HepG2 (cell line): ENCODE measurements at regions not wholly inside any gene's neighbourhood (a gene's known extent, or its start where the extent isn't known, plus 50 kb on each side); places are given as distances from the start of the nearest gene placed in this dataset.

Experiments
- CTCF ChIP-seq: sonication (generic); formaldehyde crosslinking; IDR thresholded peaks from 2 replicates; pipeline ENCODE4 v1.5.0; 2020; ENCODE audit warnings: mild to moderate bottlenecking, missing genetic modification reagents, moderate library complexity
- EZH2 ChIP-seq: conservative IDR thresholded peaks from 2 replicates; pipeline ENCODE4 v1.6.1; 2012; ENCODE audit warnings: mild to moderate bottlenecking, low read depth, low read length, moderate library complexity
- GPN1 ChIP-seq: sonication (generic); formaldehyde crosslinking; IDR thresholded peaks from 2 replicates; pipeline ENCODE4 v1.5.1; 2020; ENCODE audit warnings: missing genetic modification reagents, borderline replicate concordance
- MNT ChIP-seq: fragments of 450-650 bp; IDR thresholded peaks from 2 replicates; pipeline ENCODE4 v1.6.1; 2016
- NR1H2 ChIP-seq: sonication (generic); formaldehyde crosslinking; IDR thresholded peaks from 2 replicates; pipeline ENCODE4 v1.8.1; 2022; ENCODE audit warnings: low read depth, missing genetic modification reagents, borderline replicate concordance
- NR2F1 ChIP-seq, 2 experiments: fragments of 450-650 bp in 1 of 2; formaldehyde crosslinking in 1 of 2; IDR thresholded peaks; 2 replicates each; pipeline versions ENCODE4 v1.5.0 to v1.6.1; 2016 to 2020; ENCODE audit warnings: mild to moderate bottlenecking in 1 of 2, missing compliant biosample characterization in 1 of 2, missing genetic modification reagents in 1 of 2, moderate library complexity in 1 of 2
- PAF1 ChIP-seq: IDR thresholded peaks from 2 replicates; pipeline ENCODE4 v1.6.1; 2016; ENCODE audit warnings: missing genetic modification reagents, missing compliant biosample characterization
- PATZ1 ChIP-seq: sonication (generic); formaldehyde crosslinking; IDR thresholded peaks from 2 replicates; pipeline ENCODE4 v1.4.0; 2020; ENCODE audit warnings: missing genetic modification reagents
- POLR2A ChIP-seq, 2 experiments: IDR thresholded peaks; 2 replicates each; pipeline ENCODE4 v1.6.1; 2011; ENCODE audit warnings: low read depth in 2 of 2, low read length in 2 of 2, mild to moderate bottlenecking in 1 of 2, moderate library complexity in 1 of 2; ENCODE audit not compliant: insufficient read depth in 1 of 2
- RFX5 ChIP-seq: IDR thresholded peaks from 2 replicates; pipeline ENCODE4 v1.6.1; 2011; ENCODE audit warnings: low read depth, low read length, improper control_type of control experiment
- SMAD1 ChIP-seq: sonication (generic); formaldehyde crosslinking; IDR thresholded peaks from 2 replicates; pipeline ENCODE4 v1.4.0; 2020; ENCODE audit warnings: missing genetic modification reagents, low read depth, mild to moderate bottlenecking, borderline replicate concordance
- USF2 ChIP-seq, 2 experiments: sonication (generic) in 1 of 2; formaldehyde crosslinking in 1 of 2; IDR thresholded peaks; 2 replicates each; pipeline versions ENCODE4 v1.5.1 to v1.6.1; 2011 to 2020; ENCODE audit warnings: borderline replicate concordance in 1 of 2, low read depth in 1 of 2, low read length in 1 of 2, mild to moderate bottlenecking in 1 of 2, missing genetic modification reagents in 1 of 2, moderate library complexity in 1 of 2
- ZNF292 ChIP-seq: sonication (generic); formaldehyde crosslinking; IDR thresholded peaks from 2 replicates; pipeline ENCODE4 v1.8.1; 2022; ENCODE audit warnings: mild to moderate bottlenecking, low read depth, missing genetic modification reagents, borderline replicate concordance

- TF ChIP-seq CTCF: no peak
- TF ChIP-seq SMAD1: no peak
- no peak for TF ChIP-seq ZNF292 (CRISPR knock-in tag)
- no peak for TF ChIP-seq PATZ1
- no peak for TF ChIP-seq POLR2A (IDR thresholded peaks at IDR 0.05; ENCODE audit: insufficient read depth in 1 of 2, low read depth in 2 of 2, low read length in 2 of 2)
- no peak for TF ChIP-seq GPN1 (CRISPR knock-in tag)
- TF ChIP-seq EZH2: no peak
- TF ChIP-seq USF2 (IDR thresholded peaks at IDR 0.05; ENCODE audit: low read depth, low read length): no peak
- TF ChIP-seq USF2 (CRISPR knock-in tag; IDR thresholded peaks at IDR 0.05; ENCODE audit: borderline replicate concordance): no peak
- TF ChIP-seq PAF1 (CRISPR knock-in tag): no peak
- TF ChIP-seq MNT: no peak
- TF ChIP-seq NR1H2 (CRISPR knock-in tag): no peak
- TF ChIP-seq NR2F1 (CRISPR knock-in tag; IDR thresholded peaks at IDR 0.05): no peak
- no peak for TF ChIP-seq RFX5
Observed at GRCh38 chr21:31395268-31395667, 51.2 kb upstream of the TIAM1 start.
